Naive thymus-derived CD8-positive, alpha-beta T cell (primary cell): ENCODE measurements at regions not wholly inside any gene's neighbourhood (a gene's known extent, or its start where the extent isn't known, plus 50 kb on each side); places are given as distances from the start of the nearest gene placed in this dataset.

ENCODE experiments used
- ATAC-seq, 2 donors: fragments of 150-1000 bp; cut with Tn5 transposase in 1 of 2; sonication (Bioruptor Pico), chemical (Tn5 transposase) in 1 of 2; 1 replicate in 1 of 2; 2 replicates in 1 of 2; pipeline ENCODE4 v1.10.0; 2021; ENCODE audit warnings: mild to moderate bottlenecking in 2 of 2, moderate library complexity in 2 of 2
- POLR2A ChIA-PET: fragments of 350-600 bp; sonication (Branson Sonifier 250); formaldehyde crosslinking; loops from one replicate; lab custom pipeline; 2021; ENCODE audit warnings: antibody characterized with exemption; lab: Charles Lee
- DNase-seq, 10 donors: peaks; one replicate each; pipeline versions ENCODE4 v3.0.0 to v3.0.0-alpha.2; 2020 to 2022
- H3K27ac Mint-ChIP-seq, 10 donors: one replicate each; pipeline ENCODE4 v1.8.0; 2020 to 2022; ENCODE audit warnings: mild to moderate bottlenecking in 10 of 10, mixed read lengths in 10 of 10, moderate library complexity in 4 of 10, inconsistent platforms in 1 of 10
- H3K27me3 Mint-ChIP-seq, 5 donors: one replicate each; pipeline ENCODE4 v1.8.0; 2021 to 2022; ENCODE audit warnings: mixed read lengths in 5 of 5
- H3K36me3 Mint-ChIP-seq, 3 donors: one replicate each; pipeline ENCODE4 v1.8.0; 2020 to 2022; ENCODE audit warnings: mixed read lengths in 3 of 3, mild to moderate bottlenecking in 2 of 3, inconsistent platforms in 1 of 3
- H3K4me1 Mint-ChIP-seq, 4 donors: one replicate each; pipeline ENCODE4 v1.8.0; 2021 to 2022; ENCODE audit warnings: mixed read lengths in 4 of 4
- H3K4me3 Mint-ChIP-seq, 10 donors: one replicate each; pipeline ENCODE4 v1.8.0; 2020 to 2022; ENCODE audit warnings: mild to moderate bottlenecking in 10 of 10, mixed read lengths in 10 of 10, moderate library complexity in 6 of 10, inconsistent platforms in 1 of 10
- H3K9me3 Mint-ChIP-seq, 9 donors: one replicate each; pipeline ENCODE4 v1.8.0; 2020 to 2022; ENCODE audit warnings: mixed read lengths in 9 of 9, mild to moderate bottlenecking in 3 of 9, inconsistent platforms in 1 of 9, moderate library complexity in 1 of 9

DNA sequence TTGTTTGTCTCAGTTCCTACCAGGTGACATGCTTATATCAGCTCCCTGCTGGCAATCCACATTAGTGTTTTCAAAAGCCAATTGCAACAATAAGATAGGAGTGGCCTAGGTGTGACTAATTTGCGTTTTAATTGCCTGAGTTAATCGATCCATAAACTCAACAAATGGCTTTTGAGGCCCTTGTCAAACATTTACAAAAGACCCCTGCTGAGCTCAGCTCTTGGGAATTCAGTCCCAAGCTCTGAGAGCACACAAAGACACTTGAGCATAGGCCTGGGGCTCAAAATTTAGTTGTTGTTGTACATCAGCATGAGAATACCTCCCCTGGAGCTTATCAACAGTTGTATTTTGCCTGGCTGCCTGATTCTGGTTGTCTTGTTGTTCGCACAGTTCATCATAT lies 1134.4 kb upstream of the TSPY4 start:
- Mint-ChIP-seq H3K9me3 (peaks cover 0 to 10% (median 0%) of the 10 kb centered on the region in 9 donors), H3K4me3 (no peak overlapping the region), H3K4me1 (no peaks in the 10 kb centered on the region), H3K27ac (no peak overlapping the region), H3K36me3 (no peaks in the 10 kb centered on the region), H3K27me3 (peaks cover 0 to 4% (median 0%) of the 10 kb centered on the region in 5 donors)
- ATAC-seq (no peak), DNase-seq (no peak)
- POLR2A ChIA-PET: no interaction called here

DNA sequence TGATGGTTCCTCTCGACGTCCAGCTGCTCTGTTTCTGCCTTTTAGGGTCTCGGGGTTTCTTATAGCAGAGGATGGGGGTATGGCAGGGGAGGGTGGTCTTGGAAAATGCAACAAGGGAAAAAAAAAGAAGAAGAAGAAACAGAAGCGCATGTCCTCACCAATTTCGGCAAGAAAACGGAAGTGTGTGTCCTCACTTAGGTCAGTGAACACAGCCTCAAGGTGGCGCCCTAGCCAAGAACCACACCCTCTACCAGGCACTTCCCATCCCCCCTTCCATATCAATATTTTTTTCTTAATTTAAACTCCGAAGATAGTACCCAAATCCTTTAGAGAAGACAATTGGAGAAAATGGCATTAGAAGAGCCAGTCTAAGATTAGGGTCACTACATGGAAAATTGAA lies 1096.1 kb upstream of the TSPY4 start:
- Mint-ChIP-seq H3K4me3 (no peak overlapping the region), H3K27me3 (peaks cover 0 to 4% (median 0%) of the 10 kb centered on the region in 5 donors), H3K9me3 (peaks cover 0 to 3% (median 0%) of the 10 kb centered on the region in 9 donors), H3K36me3 (no peaks in the 10 kb centered on the region), H3K27ac (no peak overlapping the region), H3K4me1 (no peaks in the 10 kb centered on the region)
- DNase-seq: no peak
- POLR2A ChIA-PET: no interaction called here
- no peak for ATAC-seq

DNA sequence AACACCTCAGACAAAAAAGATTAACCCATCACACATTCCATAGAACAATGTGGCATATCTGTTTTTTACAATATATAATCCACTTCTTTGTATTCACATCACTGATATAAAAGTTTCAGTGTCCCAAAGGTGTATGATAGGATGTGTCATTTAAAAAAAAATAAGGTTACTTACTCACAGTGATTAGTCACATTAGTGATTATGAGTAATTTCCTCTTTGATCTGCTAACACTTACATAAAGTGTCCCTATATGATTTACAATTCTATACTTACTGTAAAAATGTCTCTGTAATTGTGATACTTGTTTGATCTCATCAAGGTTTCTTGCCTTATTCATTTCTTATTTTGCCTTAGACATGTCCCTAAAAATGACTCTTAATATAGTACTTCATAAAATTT lies 1063.5 kb upstream of the TSPY4 start:
- H3K4me1 Mint-ChIP-seq: no peaks in the 10 kb centered on the region
- no peaks in the 10 kb centered on the region for H3K9me3 Mint-ChIP-seq

DNA sequence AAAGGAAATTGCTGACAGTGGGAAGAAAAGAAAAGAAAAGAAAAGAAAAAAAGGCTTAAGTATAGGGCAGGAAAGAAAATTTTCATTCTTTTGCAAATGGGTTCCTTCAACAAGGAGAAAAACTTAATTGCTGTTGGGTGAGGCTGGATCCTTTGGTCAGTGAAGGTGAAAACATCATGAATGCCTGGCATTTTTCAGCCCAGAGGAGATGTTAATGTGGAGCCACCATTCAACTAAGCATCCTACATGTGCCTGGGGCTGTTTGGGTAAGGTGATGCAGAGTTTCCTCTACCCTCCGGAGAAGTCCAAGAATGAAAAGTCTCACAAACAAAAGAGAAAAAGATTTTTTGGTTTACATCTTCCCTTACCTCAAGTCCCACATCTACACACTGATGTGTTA lies 1032.2 kb upstream of the TSPY4 start:
- no peak overlapping the region for H3K4me3 Mint-ChIP-seq
- H3K4me1 Mint-ChIP-seq: no peaks in the 10 kb centered on the region
- no peaks in the 10 kb centered on the region for H3K36me3 Mint-ChIP-seq
- DNase-seq (no peak), ATAC-seq (no peak)
- POLR2A ChIA-PET: no interaction called here
- H3K27me3 Mint-ChIP-seq: no peaks in the 10 kb centered on the region
- peaks cover 0 to 10% (median 0%) of the 10 kb centered on the region in 9 donors for H3K9me3 Mint-ChIP-seq
- no peak overlapping the region for H3K27ac Mint-ChIP-seq

More for the DNA sequence above, 1063.5 kb upstream of the TSPY4 start:
- ATAC-seq: no peak
- no peaks in the 10 kb centered on the region for H3K36me3 Mint-ChIP-seq
- POLR2A ChIA-PET: no interaction called here
- no peak for DNase-seq
- no peak overlapping the region for H3K4me3 Mint-ChIP-seq
- H3K27ac Mint-ChIP-seq: no peak overlapping the region
- peaks cover 0 to 6% (median 0%) of the 10 kb centered on the region in 5 donors for H3K27me3 Mint-ChIP-seq

DNA sequence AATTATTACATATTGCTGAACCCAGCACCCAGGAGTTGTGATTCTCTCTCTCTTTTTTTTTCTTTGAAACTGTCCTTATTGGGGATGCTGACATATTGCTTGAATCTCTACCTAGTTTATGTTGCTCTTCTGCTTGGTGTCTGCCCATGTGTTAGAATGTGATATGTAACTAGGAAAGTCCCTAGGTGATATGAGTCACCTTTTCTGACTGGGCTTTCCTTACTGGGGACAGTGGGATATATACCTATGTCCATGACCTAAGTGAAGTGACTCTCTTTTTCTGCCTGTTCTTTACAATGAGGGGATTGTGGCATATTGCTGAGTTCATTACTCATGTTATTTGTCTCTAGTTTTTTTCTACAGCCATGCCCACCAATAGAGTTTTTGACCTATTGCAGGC lies 1013.2 kb upstream of the TSPY4 start:
- DNase-seq (no peak), ATAC-seq (no peak)
- Mint-ChIP-seq H3K27me3 (no peaks in the 10 kb centered on the region), H3K4me1 (no peaks in the 10 kb centered on the region), H3K9me3 (no peaks in the 10 kb centered on the region), H3K36me3 (no peaks in the 10 kb centered on the region), H3K27ac (no peak overlapping the region), H3K4me3 (no peak overlapping the region)
- POLR2A ChIA-PET: no interaction called here

DNA sequence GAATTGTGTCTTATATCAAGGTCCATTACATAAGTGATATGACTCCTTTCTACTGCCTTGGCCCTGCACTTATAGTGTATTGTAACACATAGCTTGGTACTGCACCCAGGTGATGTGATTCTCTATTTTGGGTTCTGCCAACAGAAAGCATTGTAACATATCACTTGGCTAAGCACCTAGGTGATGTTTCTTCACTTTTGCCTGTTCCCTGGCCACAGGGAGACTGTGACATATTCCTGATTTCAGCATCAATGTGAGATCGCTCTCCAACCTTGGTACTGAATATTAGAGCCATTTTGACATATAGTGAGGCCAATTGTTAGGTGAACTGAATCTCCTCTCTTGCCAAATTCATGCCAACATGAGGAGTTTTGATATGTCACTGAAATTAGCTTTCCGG lies 1010.3 kb upstream of the TSPY4 start:
- Mint-ChIP-seq H3K4me3 (no peak overlapping the region), H3K9me3 (no peaks in the 10 kb centered on the region), H3K27me3 (no peaks in the 10 kb centered on the region), H3K27ac (no peak overlapping the region), H3K36me3 (no peaks in the 10 kb centered on the region), H3K4me1 (no peaks in the 10 kb centered on the region)
- ATAC-seq (no peak), DNase-seq (no peak)
- POLR2A ChIA-PET: no interaction called here

DNA sequence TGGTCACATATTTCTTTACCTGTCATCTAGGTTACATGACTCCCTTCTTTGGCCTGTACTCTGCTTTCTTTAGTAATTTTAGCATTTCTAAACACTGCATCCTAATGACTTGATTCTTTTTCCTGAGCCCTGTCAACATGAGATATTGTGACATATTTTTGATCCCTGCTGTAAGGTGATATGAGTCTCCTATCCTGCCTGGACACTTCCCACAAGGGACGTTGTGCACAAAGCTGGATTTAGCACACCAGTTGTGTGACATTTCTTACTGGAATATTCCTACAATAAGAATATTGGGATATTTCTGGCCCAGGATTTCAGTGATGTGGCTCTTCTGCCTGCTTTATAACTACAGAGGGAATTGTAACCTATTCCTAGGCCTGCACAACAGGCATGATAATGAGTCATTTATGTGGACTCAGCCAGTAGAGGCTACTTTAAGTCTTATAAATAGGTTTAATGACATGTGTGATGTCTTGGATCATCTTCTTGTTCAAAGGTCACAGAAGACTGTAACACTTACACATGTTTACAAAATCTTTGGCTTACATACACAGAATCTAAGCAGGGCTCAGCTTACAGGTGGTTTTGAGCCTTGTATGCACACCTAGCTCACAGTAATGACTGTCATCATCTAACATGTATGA lies 1009.4 kb upstream of the TSPY4 start:
- no peaks in the 10 kb centered on the region for H3K36me3 Mint-ChIP-seq
- POLR2A ChIA-PET: no interaction called here
- ATAC-seq (no peak), DNase-seq (no peak)
- H3K4me1 Mint-ChIP-seq: no peaks in the 10 kb centered on the region
- no peak overlapping the region for H3K27ac Mint-ChIP-seq
- H3K4me3 Mint-ChIP-seq: no peak overlapping the region
- no peaks in the 10 kb centered on the region for H3K9me3 Mint-ChIP-seq
- no peaks in the 10 kb centered on the region for H3K27me3 Mint-ChIP-seq

DNA sequence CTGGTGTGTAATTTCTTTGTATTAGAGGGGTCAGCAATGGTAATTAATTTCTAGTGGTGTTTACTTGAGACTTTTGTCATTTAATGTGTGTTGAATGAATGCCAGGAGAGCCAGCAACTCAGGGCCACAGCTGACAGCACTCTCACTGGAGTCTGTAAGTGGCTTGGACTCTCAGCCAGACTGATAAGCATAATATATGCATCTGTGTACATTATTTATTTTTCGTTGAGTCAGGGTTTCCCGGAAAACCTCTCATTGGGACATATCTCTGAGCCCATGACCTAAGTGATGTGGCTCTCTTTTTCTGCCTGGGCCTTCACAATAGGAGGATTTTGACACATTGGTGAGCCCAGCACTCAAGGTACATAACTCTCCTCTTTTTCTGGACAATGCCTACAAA lies 1007.8 kb upstream of the TSPY4 start:
- H3K4me1 Mint-ChIP-seq: no peaks in the 10 kb centered on the region
- ATAC-seq (no peak), DNase-seq (no peak)
- no peak overlapping the region for H3K27ac Mint-ChIP-seq
- no peak overlapping the region for H3K4me3 Mint-ChIP-seq
- POLR2A ChIA-PET: no interaction called here
- H3K9me3 Mint-ChIP-seq: no peaks in the 10 kb centered on the region
- no peaks in the 10 kb centered on the region for H3K36me3 Mint-ChIP-seq
- H3K27me3 Mint-ChIP-seq: no peaks in the 10 kb centered on the region

DNA sequence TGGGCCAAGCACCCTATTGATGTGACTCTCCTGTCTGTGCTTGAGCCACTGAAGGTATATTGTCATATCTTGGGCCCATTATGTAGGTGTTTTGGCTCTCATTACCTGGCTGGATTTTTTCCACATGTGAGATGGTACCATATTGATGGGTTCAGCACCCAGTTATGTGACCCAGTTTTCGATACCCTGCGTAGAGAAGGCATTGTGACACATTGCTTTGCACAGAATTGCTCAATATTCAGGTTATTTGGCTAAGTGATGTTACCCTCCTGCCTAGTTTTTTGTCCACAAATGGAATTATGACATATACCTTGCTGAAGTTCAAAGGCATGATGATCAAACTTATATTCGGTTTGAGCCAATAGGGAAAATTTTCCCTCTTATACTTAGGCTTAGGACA lies 1007.3 kb upstream of the TSPY4 start:
- no peak overlapping the region for H3K4me3 Mint-ChIP-seq
- no peaks in the 10 kb centered on the region for H3K4me1 Mint-ChIP-seq
- no peaks in the 10 kb centered on the region for H3K36me3 Mint-ChIP-seq
- POLR2A ChIA-PET: no interaction called here
- H3K27ac Mint-ChIP-seq: no peak overlapping the region
- no peaks in the 10 kb centered on the region for H3K9me3 Mint-ChIP-seq
- no peaks in the 10 kb centered on the region for H3K27me3 Mint-ChIP-seq
- DNase-seq (no peak), ATAC-seq (no peak)

DNA sequence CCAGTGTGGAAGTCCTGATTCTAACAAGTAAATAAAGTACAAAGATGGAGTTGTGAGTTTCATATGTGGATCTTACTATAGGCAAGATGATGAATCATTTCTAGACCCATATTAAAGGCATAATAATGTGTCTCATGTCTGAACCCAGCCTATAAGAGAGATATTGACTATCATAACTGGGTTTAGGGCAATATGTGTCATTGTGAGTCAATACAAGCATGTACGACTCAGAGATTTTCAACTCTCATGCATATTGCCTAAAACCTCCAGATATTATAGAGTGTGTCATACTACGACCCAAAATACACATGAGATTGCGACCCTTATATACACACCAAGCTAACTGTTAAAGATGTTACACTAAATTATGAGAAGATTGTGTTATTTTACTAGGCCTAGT lies 1003.9 kb upstream of the TSPY4 start:
- Mint-ChIP-seq H3K9me3 (no peaks in the 10 kb centered on the region), H3K36me3 (no peaks in the 10 kb centered on the region), H3K4me3 (no peak overlapping the region), H3K27me3 (no peaks in the 10 kb centered on the region), H3K27ac (no peak overlapping the region), H3K4me1 (no peaks in the 10 kb centered on the region)
- ATAC-seq: no peak
- no peak for DNase-seq
- POLR2A ChIA-PET: no interaction called here

DNA sequence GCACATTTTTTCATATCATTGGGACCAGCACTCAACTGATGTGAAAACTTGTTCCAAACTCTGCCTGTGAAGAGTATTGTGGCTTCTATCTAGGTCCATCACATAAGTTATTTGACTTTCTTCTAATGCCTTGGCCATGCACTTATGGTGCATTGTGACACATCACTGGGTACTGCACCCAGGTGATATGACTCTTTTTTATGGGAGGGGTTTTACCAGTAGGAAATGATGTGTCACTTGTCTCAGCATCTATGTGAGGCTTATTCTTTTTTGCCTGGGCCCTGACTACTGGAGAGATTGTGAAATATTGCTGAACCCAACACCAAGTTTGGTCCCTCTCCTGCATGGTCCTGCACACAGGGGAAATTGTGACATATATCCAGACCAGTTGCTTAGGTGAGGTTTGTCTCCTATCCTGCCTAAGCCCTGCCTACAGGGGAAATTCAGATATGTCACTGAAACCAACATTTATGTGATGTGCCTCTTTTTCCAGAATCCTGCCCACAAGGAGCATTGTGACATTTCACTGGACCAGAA lies 1001.9 kb upstream of the TSPY4 start:
- no peak overlapping the region for H3K27ac Mint-ChIP-seq
- DNase-seq: no peak
- H3K27me3 Mint-ChIP-seq: no peaks in the 10 kb centered on the region
- no peaks in the 10 kb centered on the region for H3K36me3 Mint-ChIP-seq
- H3K4me1 Mint-ChIP-seq: no peaks in the 10 kb centered on the region
- no peaks in the 10 kb centered on the region for H3K9me3 Mint-ChIP-seq
- POLR2A ChIA-PET: no interaction called here
- no peak for ATAC-seq
- H3K4me3 Mint-ChIP-seq: no peak overlapping the region

DNA sequence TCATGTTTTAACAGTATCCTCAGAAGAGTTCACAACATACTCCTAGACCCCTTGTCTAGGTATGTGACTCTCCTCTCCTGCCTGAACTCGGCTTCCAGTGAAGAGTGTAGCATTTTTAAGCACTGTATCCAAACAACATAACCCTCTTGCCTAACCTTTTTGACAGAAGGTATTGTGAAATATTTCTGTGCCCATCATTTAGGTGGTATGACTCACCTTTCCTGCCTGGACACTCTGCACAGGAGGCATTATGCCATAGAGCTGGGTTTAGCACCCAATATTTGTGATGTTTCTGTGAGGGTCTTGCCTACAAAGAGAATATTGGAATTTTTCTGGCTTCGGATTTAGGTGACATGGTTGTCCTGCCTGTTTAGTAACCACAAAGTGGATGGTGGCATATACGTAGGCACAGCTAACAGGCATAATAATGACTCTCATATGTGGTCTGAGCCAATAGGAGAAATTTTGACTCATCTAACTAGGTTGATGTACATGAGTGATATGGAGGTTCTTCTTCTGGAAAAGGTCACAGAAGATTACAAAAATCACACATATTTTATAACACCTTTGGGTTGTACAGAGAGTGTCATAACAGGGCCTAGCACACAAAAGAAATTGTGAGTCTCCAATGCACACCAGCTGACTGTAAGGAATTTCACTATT lies 1001.0 kb upstream of the TSPY4 start:
- no peaks in the 10 kb centered on the region for H3K4me1 Mint-ChIP-seq
- H3K27me3 Mint-ChIP-seq: no peaks in the 10 kb centered on the region
- H3K4me3 Mint-ChIP-seq: no peak overlapping the region
- DNase-seq: no peak
- H3K36me3 Mint-ChIP-seq: no peaks in the 10 kb centered on the region
- POLR2A ChIA-PET: no interaction called here
- no peaks in the 10 kb centered on the region for H3K9me3 Mint-ChIP-seq
- no peak overlapping the region for H3K27ac Mint-ChIP-seq
- no peak for ATAC-seq

DNA sequence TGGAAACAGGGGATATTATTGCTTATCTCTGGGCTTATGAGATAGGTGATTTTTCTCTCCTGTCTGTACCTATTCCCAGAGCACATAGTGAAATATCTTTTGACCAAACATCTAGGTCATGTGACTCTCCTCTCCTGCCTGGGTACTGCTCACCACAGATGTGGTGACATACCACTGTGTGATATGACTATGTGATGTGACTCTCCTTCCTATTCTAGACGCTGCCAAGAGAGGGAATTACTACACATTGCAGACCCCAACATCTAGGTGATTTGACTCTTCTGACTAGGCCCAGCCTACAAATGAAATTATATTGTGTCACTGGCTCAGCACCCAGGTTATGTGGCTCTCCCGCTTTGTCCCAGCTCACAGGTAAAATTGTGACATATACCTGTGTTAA lies 996.3 kb upstream of the TSPY4 start:
- no peaks in the 10 kb centered on the region for H3K4me1 Mint-ChIP-seq
- ATAC-seq: no peak
- H3K36me3 Mint-ChIP-seq: no peaks in the 10 kb centered on the region
- H3K27me3 Mint-ChIP-seq: no peaks in the 10 kb centered on the region
- H3K4me3 Mint-ChIP-seq: no peak overlapping the region
- no peaks in the 10 kb centered on the region for H3K9me3 Mint-ChIP-seq
- DNase-seq: no peak
- H3K27ac Mint-ChIP-seq: no peak overlapping the region
- POLR2A ChIA-PET: no interaction called here

DNA sequence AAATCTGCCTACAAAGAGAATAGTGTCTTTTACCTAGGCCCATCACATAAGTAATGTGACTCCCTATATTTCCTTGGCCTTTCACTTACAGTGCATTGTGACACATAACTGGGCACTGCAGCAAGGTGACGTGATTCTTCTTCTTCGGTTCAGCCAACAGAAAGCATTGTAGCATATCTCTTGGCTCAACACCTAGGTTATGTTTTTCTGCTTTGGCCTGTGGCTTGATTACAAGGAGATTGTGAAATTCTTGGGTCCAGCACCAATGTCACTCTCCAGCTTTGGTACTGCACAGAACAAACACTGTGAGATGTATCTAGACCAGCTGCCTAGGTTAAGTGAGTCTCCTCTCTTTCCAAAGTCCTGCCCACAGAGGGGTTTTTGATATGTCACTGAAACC lies 995.1 kb upstream of the TSPY4 start:
- Mint-ChIP-seq H3K4me3 (no peak overlapping the region), H3K27me3 (no peaks in the 10 kb centered on the region), H3K36me3 (no peaks in the 10 kb centered on the region), H3K4me1 (no peaks in the 10 kb centered on the region), H3K9me3 (no peaks in the 10 kb centered on the region), H3K27ac (no peak overlapping the region)
- POLR2A ChIA-PET: no interaction called here
- ATAC-seq: no peak
- DNase-seq: no peak
